H1 (cell line): ENCODE measurements at regions not wholly inside any gene's neighbourhood (a gene's known extent, or its start where the extent isn't known, plus 50 kb on each side); places are given as distances from the start of the nearest gene placed in this dataset.

Experiments used
- CTCF ChIA-PET: fragments of 300-600 bp; sonication (Branson Sonifier 250); formaldehyde crosslinking; loops from one replicate; lab custom pipeline; 2021; ENCODE audit not compliant: partially characterized antibody; lab: Charles Lee
- POLR2A ChIA-PET: fragments of 300-600 bp; sonication (Branson Sonifier 250); formaldehyde crosslinking; loops from one replicate; lab custom pipeline; 2021; ENCODE audit warnings: inconsistent platforms; ENCODE audit not compliant: partially characterized antibody; lab: Charles Lee
- DNase-seq, 2 experiments: peaks; one replicate each; pipeline versions ENCODE4 v3.0.0 to v3.0.0-alpha.2; 2010 to 2022; ENCODE audit warnings: low spot score in 2 of 2, low read depth in 1 of 2, mixed read lengths in 1 of 2
- FAIRE-seq: peaks from 2 replicates; lab custom pipeline; 2011; peaks lifted over from hg19 to GRCh38; lab: Jason Lieb, UNC
- H2AFZ ChIP-seq: 2 replicates; pipeline ENCODE4 v1.8.1; 2012; ENCODE audit warnings: low read length, inconsistent platforms
- H2AK5ac ChIP-seq: 2 replicates; pipeline ENCODE4 v1.6.1; 2013; ENCODE audit warnings: low read depth, low read length
- H2BK120ac ChIP-seq: replicated peaks from 2 replicates; pipeline ENCODE3; 2013; ENCODE audit warnings: low read depth, low read length, inconsistent platforms
- H2BK12ac ChIP-seq: 2 replicates; pipeline ENCODE4 v1.6.1; 2013; ENCODE audit warnings: low read depth, low read length
- H2BK15ac ChIP-seq: 2 replicates; pipeline ENCODE4 v1.6.1; 2013; ENCODE audit warnings: low read length
- H2BK20ac ChIP-seq: 2 replicates; pipeline ENCODE4 v1.6.1; 2013; ENCODE audit warnings: low read length
- H2BK5ac ChIP-seq: 2 replicates; pipeline ENCODE4 v1.6.1; 2013; ENCODE audit warnings: low read depth, low read length
- H3K14ac ChIP-seq: 2 replicates; pipeline ENCODE4 v1.6.1; 2013; ENCODE audit warnings: inconsistent platforms; ENCODE audit not compliant: insufficient read length
- H3K18ac ChIP-seq: 2 replicates; pipeline ENCODE4 v1.6.1; 2013; ENCODE audit warnings: low read length; ENCODE audit errors: extremely low read depth
- H3K23ac ChIP-seq: 2 replicates; pipeline ENCODE4 v1.6.1; 2013; ENCODE audit warnings: inconsistent platforms; ENCODE audit not compliant: insufficient read length
- H3K23me2 ChIP-seq: 2 replicates; pipeline ENCODE4 v1.6.1; 2013; ENCODE audit warnings: low read depth, low read length
- H3K27ac ChIP-seq: 2 replicates; pipeline ENCODE4 v1.6.1; 2011; ENCODE audit warnings: low read depth, low read length, inconsistent platforms
- H3K27me3 ChIP-seq, 4 experiments: replicated peaks in 1 of 4; 1 replicate in 1 of 4; 2 replicates in 3 of 4; pipeline versions ENCODE4 v1.6.1 to v1.8.1; 2011 to 2013; ENCODE audit warnings: low read length in 3 of 4, mild to moderate bottlenecking in 3 of 4, inconsistent platforms in 2 of 4, mixed read lengths in 2 of 4, moderate library complexity in 1 of 4; ENCODE audit not compliant: control insufficient read depth in 3 of 4, insufficient read depth in 3 of 4; ENCODE audit errors: extremely low read depth in 1 of 4
- H3K36me3 ChIP-seq, 4 experiments: 2 replicates each; pipeline versions ENCODE4 v1.6.1 to v1.8.1; 2011 to 2013; ENCODE audit warnings: mild to moderate bottlenecking in 4 of 4, low read length in 3 of 4, moderate library complexity in 2 of 4, control low read depth in 1 of 4, inconsistent platforms in 1 of 4; ENCODE audit not compliant: insufficient read depth in 4 of 4, control insufficient read depth in 2 of 4
- H3K4ac ChIP-seq: replicated peaks from 2 replicates; pipeline ENCODE3; 2013; ENCODE audit warnings: low read length, low read depth, mixed read lengths, inconsistent platforms; ENCODE audit not compliant: insufficient read length
- H3K4me1 ChIP-seq, 4 experiments: replicated peaks in 1 of 4; 1 replicate in 1 of 4; 2 replicates in 3 of 4; pipeline versions ENCODE4 v1.6.1 to v1.8.1; 2011 to 2013; ENCODE audit warnings: low read length in 3 of 4, inconsistent platforms in 2 of 4, mixed read lengths in 1 of 4; ENCODE audit not compliant: insufficient read depth in 4 of 4, control insufficient read depth in 3 of 4
- H3K4me2 ChIP-seq, 2 experiments: 2 replicates each; pipeline versions ENCODE4 v1.6.1 to v1.8.1; 2011 to 2013; ENCODE audit warnings: low read depth in 2 of 2, low read length in 2 of 2, control low read depth in 1 of 2, inconsistent platforms in 1 of 2, mild to moderate bottlenecking in 1 of 2; ENCODE audit not compliant: insufficient read depth in 1 of 2
- H3K4me3 ChIP-seq, 4 experiments: fragments of 200-600, 300-600 bp in 1 of 4; sonication (generic), shearing (Covaris generic), sonication (Bioruptor Twin) in 1 of 4; 2 replicates each; pipeline versions ENCODE4 v1.5.1 to v1.8.1; 2011 to 2016; ENCODE audit warnings: low read length in 4 of 4, low read depth in 3 of 4, control low read depth in 2 of 4, inconsistent platforms in 2 of 4, mild to moderate bottlenecking in 2 of 4, mixed read lengths in 1 of 4, moderate library complexity in 1 of 4; ENCODE audit not compliant: insufficient read depth in 2 of 4; ENCODE audit errors: extremely low read depth in 1 of 4
- H3K56ac ChIP-seq: replicated peaks from 2 replicates; pipeline ENCODE3; 2013; ENCODE audit warnings: low read depth, mild to moderate bottlenecking, mixed read lengths, low read length, inconsistent platforms; ENCODE audit not compliant: insufficient read length
- H3K79me1 ChIP-seq: 2 replicates; pipeline ENCODE4 v1.6.1; 2013; ENCODE audit warnings: low read depth, low read length, control low read depth
- H3K79me2 ChIP-seq, 2 experiments: 2 replicates each; pipeline versions ENCODE4 v1.6.1 to v1.8.1; 2012 to 2013; ENCODE audit warnings: low read length in 2 of 2, mild to moderate bottlenecking in 2 of 2, inconsistent platforms in 1 of 2; ENCODE audit not compliant: insufficient read depth in 2 of 2, control insufficient read depth in 1 of 2
- H3K9ac ChIP-seq, 4 experiments: replicated peaks in 1 of 4; 1 replicate in 1 of 4; 2 replicates in 3 of 4; pipeline versions ENCODE4 v1.6.1 to v1.8.1; 2011 to 2013; ENCODE audit warnings: low read depth in 3 of 4, low read length in 3 of 4, control low read depth in 2 of 4, mild to moderate bottlenecking in 2 of 4, moderate library complexity in 2 of 4, inconsistent platforms in 1 of 4; ENCODE audit errors: extremely low read depth in 1 of 4
- H3K9me3 ChIP-seq, 2 experiments: 2 replicates each; pipeline versions ENCODE4 v1.6.1 to v1.8.1; 2012 to 2013; ENCODE audit warnings: mild to moderate bottlenecking in 2 of 2, moderate library complexity in 2 of 2, control low read depth in 1 of 2, inconsistent platforms in 1 of 2, low read depth in 1 of 2, low read length in 1 of 2, mixed read lengths in 1 of 2; ENCODE audit not compliant: insufficient read depth in 2 of 2
- H4K20me1 ChIP-seq, 2 experiments: replicated peaks in 1 of 2; 2 replicates each; pipeline versions ENCODE3 to v1.8.1; 2011 to 2013; ENCODE audit warnings: inconsistent platforms in 2 of 2, low read length in 2 of 2, mild to moderate bottlenecking in 1 of 2; ENCODE audit not compliant: insufficient read depth in 2 of 2, control insufficient read depth in 1 of 2
- H4K5ac ChIP-seq: 2 replicates; pipeline ENCODE4 v1.6.1; 2013; ENCODE audit warnings: low read length, low read depth, mixed read lengths, inconsistent platforms; ENCODE audit not compliant: insufficient read length
- H4K8ac ChIP-seq: 2 replicates; pipeline ENCODE4 v1.8.0; 2013; ENCODE audit warnings: mild to moderate bottlenecking, moderate library complexity, low read length, inconsistent platforms; ENCODE audit not compliant: insufficient read depth; ENCODE audit errors: extremely low read depth
- H4K91ac ChIP-seq: replicated peaks from 2 replicates; pipeline ENCODE3; 2013; ENCODE audit warnings: low read length, mixed read lengths, inconsistent platforms; ENCODE audit not compliant: insufficient read length
- BRCA1 ChIP-seq: IDR thresholded peaks from 2 replicates; pipeline ENCODE4 v1.6.1; 2012; ENCODE audit warnings: low read depth, low read length, improper control_type of control experiment
- CBX8 ChIP-seq: fragments of 300-800, 300-1000 bp; sonication (generic); IDR thresholded peaks from 2 replicates; pipeline ENCODE4 v1.7.1; 2016; ENCODE audit warnings: low read depth, low read length, borderline replicate concordance
- GTF2F1 ChIP-seq: IDR thresholded peaks from 2 replicates; pipeline ENCODE4 v1.6.1; 2012; ENCODE audit warnings: low read depth, low read length, improper control_type of control experiment, borderline replicate concordance
- KDM5A ChIP-seq: fragments of 200-600 bp; IDR thresholded peaks from 2 replicates; pipeline ENCODE4 v1.7.1; 2012; ENCODE audit warnings: mild to moderate bottlenecking, low read length, inconsistent platforms, mixed read lengths
- POU5F1 ChIP-seq: IDR thresholded peaks from 2 replicates; pipeline ENCODE4 v1.6.1; 2011; ENCODE audit warnings: low read depth, mild to moderate bottlenecking, low read length, moderate library complexity
- SAP30 ChIP-seq: fragments of 300-600 bp; sonication (generic); IDR thresholded peaks from 2 replicates; pipeline ENCODE4 v1.7.1; 2012; ENCODE audit warnings: low read length, moderate library complexity, mild to moderate bottlenecking, inconsistent platforms; ENCODE audit not compliant: insufficient read depth, insufficient replicate concordance
- USF2 ChIP-seq: IDR thresholded peaks from 2 replicates; pipeline ENCODE4 v1.6.1; 2011; ENCODE audit warnings: low read length, improper control_type of control experiment
- WGBS, 2 experiments: shearing (Covaris generic) in 1 of 2; methylation state at CpG; one replicate each; pipeline versions ENCODE4 v1.1.6 to v1.1.7; 2013 to 2015; ENCODE audit warnings: low lambda C conversion rate in 2 of 2, mixed read lengths in 2 of 2, inconsistent platforms in 1 of 2, low coverage in 1 of 2, missing lambda C conversion rate in 1 of 2; ENCODE audit not compliant: insufficient replicate concordance in 2 of 2, insufficient coverage in 1 of 2, insufficient read length in 1 of 2; ENCODE audit errors: extremely low coverage in 1 of 2, missing lambda C conversion rate in 1 of 2; 5-methylcytosine and 5-hydroxymethylcytosine counted together

GRCh38 chr1:198986442-198986841, 347.6 kb downstream of the PTPRC start:
- H2BK120ac ChIP-seq: no peak overlapping the region
- H2AK5ac ChIP-seq: no peak overlapping the region
- no peak overlapping the region for H2AFZ ChIP-seq
- H4K91ac ChIP-seq: no peak overlapping the region
- TF ChIP-seq CBX8 (no peak), POU5F1 (no peak), SAP30 (no peak), USF2 (no peak), GTF2F1 (no peak), KDM5A (no peak), BRCA1 (no peak)
- no peak overlapping the region for H2BK15ac ChIP-seq
- H3K79me1 ChIP-seq: no peaks in the 10 kb centered on the region
- H2BK5ac ChIP-seq: no peak overlapping the region
- no peak overlapping the region for H4K5ac ChIP-seq
- no peaks in the 10 kb centered on the region for H3K9me3 ChIP-seq
- H3K18ac ChIP-seq: no peak overlapping the region
- no peaks in the 10 kb centered on the region for H3K36me3 ChIP-seq
- H3K23ac ChIP-seq: no peak overlapping the region
- no peaks in the 10 kb centered on the region for H3K79me2 ChIP-seq
- no peaks in the 10 kb centered on the region for H4K20me1 ChIP-seq
- no peak overlapping the region for H3K4me2 ChIP-seq
- no peaks in the 10 kb centered on the region for H3K23me2 ChIP-seq
- H3K4me3 ChIP-seq: no peak overlapping the region
- H3K27ac ChIP-seq: no peak overlapping the region
- ChIA-PET CTCF (no interaction called here), POLR2A (no interaction called here)
- no peak overlapping the region for H3K56ac ChIP-seq
- H2BK12ac ChIP-seq: no peak overlapping the region
- no peak for DNase-seq
- H3K14ac ChIP-seq: no peak overlapping the region
- no peak overlapping the region for H2BK20ac ChIP-seq
- H4K8ac ChIP-seq: no peak overlapping the region
- no peaks in the 10 kb centered on the region for H3K27me3 ChIP-seq
- no peak overlapping the region for H3K9ac ChIP-seq
- FAIRE-seq: no peak
- H3K4ac ChIP-seq: no peak overlapping the region
- no peaks in the 10 kb centered on the region for H3K4me1 ChIP-seq
- WGBS, 2 experiments: 89% methylated on average over 1 of the region's 1 CpG; no CpG with 5 or more reads in 1 of the 2 experiments
